ENCODE measurements at regions not wholly inside any gene's neighbourhood (a gene's known extent, or its start where the extent isn't known, plus 50 kb on each side); places are given as distances from the start of the nearest gene placed in this dataset.

DNA sequence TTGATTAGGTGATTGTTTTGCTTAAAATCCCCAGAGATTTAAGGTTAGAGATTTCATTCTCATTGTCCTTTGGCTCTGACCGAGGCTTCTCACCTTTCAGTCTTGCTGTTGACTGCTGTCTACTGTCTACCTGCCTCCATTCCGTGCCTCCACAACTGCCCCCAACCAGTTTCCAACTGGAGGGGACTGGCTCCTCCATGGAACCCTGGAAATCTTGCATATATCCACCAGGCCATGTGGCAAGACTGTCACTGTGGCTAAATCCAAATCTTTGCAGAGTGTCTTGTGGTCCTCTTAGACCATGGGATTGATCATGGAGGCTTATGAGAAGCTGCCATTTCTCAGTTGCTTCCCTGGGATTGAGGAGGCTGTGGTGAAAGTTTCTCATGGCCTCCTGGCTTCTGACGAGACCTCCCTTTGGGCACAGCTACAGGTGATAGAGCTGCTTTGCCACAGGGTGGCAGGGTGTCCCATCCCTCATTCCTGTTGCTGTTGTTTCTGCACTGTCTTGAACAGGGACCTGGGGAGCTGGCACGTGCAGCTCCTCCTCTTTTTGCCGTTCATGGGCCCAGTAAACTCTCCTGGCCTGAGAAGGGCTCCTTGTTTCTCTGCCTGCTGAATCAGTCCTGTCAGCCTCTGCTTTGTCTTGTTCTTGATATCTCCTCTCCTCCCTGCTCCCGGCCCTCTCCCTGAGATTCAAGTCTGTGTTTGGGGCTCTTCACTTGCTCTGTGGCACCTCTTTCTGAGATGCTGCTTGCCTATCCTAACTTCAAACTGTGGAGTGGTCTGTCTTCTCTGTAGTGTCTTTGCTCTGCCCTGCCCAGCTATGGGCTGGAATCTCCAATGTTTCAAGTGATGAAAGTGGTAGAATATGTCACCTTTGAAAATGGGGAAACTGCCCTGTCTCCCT is 63.6 kb upstream of the IGFBP3 start:
- DNase-seq (ENCODE audit: low spot score) = peak; percentile 64

DNA sequence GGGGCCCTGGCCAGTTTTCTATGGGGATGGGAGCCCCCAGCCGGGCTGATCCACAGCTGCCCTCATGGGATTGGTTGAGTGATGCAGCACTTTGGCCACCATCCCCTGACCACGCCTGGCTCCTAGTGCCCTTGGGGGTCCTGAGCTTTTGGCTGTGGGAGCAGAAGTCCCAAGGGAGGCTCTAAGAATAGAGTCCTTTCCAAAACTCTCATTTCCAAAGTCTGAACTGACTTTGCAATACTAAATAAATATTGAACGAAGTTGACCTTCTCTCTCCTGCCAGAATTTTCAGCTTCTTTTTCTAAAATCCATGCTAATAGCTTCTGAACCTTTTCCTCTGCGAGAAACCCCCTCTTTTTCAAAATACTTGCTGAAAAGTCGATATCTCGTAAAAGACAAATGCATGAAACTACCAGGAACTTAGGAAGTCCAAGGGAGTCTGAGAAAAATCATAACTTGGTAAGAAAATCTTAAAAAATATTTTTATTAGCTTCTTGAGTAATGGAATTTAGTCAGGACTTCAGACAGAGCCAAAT is 62.7 kb upstream of the IGFBP3 start:
- no peak for DNase-seq (ENCODE audit: low spot score)

DNA sequence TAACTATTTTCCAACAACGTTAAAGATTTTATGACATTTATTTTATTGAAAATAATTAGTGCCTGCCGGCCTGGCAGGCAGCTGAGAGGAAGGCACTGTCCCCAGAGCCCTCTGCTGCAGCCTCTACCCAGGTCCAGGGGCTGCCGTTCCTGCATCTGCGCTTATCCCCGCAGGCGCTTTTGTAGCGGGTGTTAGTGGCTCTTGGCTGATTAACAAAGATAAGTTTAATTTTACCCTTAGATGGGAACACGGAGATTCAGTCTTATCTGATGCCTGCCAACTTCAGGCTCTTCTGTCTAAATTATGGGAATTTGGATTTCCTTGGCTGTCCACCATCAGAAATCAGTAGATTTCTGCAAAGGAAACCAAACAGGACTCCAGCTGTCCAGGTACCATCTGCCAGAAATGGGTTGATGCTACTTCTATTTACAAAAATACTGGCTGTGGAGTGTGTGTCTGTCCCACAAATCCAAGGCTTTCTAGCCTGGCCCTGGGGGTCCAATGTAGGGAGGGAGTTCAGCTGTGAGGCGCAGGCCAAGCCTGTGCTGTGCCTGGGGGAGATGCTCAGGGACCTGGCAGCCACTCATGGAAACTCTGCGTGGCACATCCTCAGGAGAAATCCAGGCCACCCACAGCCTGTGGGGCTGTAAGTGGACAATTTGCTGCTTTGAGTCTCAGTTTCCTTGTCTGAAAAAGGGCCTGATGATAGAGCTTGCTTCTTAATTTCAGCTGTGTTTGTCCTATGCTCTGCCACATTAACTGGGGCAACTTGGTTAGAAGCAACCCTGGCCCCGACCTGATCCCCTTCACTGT is 62.0 kb upstream of the IGFBP3 start:
- DNase-seq (ENCODE audit: low spot score) = no peak

DNA sequence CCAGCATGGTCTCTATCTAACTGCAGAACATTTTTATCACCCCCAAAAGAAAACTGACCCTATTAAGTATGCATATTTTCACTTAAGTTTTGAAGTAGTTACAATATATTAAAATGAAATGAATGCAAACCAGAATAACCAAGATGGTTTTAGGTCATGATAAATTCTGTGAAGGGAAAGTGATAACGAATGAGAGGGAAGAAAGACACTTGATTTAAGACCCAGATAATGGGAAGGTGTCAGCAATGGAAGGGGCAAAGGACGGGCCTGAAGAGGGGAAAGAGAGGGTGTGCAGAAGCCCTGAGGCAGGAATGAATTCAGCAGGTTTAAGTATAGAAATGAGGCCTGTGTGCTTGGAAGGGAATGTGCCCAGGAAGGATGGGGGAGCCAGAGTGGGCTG is 61.1 kb upstream of the IGFBP3 start:
- DNase-seq (ENCODE audit: low spot score) = no peak

DNA sequence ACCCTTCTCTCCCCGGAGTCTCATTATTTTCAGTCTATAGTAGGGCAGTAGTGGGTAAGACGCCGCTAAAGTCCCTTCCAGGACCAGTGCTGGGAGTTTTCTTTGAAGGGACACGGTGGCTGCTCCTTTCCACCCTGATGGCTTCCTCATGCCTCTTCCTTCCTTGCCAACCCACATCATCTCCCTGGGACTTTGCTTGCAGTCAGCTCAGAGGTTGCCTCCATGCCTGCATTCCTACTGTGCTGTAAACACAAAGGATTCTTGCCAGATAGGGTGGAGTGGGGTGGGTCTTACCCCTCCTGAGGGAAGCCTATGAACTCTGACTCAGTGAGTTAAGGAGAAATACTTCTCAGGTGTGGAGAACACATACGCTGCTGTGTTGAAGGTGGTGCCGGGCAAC is 59.9 kb upstream of the IGFBP3 start:
- peak; percentile 51 for DNase-seq (ENCODE audit: low spot score)

DNA sequence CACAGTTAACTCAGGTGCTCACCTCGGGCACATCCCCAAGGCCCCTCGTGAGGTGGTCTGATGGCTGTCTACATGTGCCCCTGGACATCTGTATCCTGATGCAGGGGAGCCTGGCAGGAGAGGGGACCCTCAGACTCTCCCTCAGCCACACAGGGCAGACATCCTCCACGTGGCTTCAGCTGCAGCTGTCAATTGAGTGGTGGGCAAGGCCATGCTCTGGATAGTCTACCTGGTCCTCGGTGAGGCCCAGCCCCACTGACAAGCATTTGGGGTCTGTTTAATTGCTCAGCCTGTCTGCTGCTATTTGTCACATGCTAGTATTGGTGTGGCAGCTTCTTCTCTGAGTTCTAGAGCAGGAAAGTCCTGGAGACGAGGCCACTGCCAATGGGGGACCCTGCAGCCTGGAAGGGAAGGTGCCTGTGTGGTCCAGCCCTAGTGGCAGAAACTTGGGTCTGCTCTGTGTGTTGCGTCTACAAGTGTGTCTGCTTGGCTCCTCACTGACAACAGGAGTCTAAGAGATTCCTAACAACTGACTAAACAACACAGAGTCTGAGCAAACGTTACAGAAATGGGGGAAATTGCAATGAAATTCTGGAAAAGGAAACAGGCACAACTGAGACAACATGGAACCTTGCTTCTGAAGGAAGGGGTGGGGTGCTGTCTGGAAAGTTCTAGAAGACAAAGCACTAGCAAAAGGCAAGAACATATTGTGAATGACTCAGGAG is 59.3 kb upstream of the IGFBP3 start:
- peak; percentile 64 for DNase-seq (ENCODE audit: low spot score)

DNA sequence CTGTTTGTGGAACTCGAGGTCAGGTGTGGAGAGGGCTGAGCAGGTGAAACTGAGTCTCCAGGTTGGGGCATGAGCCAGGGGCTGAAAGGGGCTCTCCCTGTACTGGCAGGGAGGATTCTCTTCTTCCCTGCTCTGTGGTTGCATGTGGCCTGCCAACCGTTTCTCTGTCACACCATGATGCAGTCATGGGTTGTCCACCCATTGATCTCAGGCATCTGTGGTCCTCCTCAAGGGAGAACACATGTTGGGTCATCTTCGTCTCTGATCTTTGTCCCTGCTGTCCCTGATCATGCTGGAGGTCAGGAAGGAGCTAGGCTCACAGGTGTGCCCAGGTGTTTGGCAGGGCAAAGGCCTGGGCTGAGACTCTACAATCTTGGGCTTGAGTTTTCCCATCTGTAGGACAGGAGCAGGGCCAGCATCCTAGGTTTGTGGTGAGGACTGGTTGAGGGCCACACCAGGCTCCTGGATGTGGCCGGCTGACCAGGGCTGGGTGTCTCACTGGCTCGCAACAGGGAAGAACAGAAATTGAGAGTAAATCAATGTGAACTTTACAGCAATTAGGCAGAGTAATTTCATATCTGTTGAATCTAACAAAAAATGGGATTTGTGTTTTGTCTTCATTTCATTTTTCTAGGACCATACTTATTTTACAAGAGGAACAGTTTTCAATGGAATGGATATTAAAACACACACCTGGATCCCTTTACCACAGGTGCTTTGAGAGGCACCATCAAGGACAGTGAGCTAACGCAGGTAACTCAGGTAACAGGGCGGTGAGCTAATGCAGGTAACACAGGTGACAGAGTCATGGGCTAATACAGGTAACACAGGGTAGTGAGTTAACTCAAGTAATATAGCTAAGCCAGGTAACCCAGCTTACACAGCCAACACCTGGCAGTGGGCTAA is 58.5 kb upstream of the IGFBP3 start:
- no peak for DNase-seq (ENCODE audit: low spot score)

DNA sequence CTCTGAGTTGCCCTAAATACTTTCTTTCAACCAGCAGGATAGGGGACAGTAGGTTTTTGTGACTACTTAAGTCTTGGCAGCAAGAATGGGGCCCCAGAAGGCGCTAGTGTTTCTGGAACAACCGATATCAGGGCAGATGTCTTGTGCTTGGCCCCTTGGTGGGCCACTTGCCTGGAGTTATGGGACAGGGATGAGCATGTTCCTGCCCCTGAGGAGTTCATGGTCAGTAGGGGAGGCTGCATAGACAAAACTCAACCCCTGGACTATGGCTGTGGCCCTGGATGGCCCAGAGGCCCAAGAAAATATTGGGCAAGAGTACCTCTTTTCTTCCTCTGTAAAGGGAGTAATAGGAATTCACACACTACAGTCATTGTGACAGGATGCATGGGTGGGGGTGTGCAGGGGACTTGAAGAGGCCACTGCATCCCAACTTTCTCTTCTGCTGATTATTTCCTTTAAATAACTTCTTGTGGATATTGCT is 57.7 kb upstream of the IGFBP3 start:
- peak; percentile 55 for DNase-seq (ENCODE audit: low spot score)

DNA sequence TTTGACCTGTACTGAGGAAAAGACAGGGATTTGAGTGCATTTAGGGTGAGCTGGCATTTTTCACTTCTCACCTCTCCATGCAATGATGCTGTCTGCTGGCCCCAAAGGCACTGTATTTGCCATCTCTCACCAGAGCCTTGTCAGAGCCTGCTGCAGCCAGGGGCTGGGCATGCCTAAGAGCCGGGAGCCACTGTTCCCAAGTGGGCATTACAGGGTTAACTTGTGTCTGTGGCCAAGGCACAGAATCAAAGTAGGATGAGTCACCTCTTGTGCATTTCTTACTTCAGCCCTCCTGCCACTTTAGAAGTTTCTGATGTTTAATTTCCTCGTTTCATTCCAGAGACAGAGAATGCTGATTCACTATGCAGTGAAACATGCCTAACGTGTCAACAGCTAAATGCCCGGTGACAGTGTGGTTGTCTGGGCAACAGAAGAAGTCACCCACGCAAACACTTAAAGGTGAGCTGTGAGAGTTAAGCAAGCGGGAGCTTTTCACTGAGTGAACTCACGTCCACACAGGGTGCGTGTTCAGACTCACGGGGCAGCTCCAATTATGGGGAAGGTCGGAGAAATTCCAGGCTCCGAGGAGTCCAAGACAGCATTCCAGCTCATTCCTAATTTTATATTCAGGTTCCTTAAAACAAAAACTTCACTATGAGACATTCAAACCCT is 57.1 kb upstream of the IGFBP3 start:
- peak; percentile 100 for DNase-seq (ENCODE audit: low spot score)

DNA sequence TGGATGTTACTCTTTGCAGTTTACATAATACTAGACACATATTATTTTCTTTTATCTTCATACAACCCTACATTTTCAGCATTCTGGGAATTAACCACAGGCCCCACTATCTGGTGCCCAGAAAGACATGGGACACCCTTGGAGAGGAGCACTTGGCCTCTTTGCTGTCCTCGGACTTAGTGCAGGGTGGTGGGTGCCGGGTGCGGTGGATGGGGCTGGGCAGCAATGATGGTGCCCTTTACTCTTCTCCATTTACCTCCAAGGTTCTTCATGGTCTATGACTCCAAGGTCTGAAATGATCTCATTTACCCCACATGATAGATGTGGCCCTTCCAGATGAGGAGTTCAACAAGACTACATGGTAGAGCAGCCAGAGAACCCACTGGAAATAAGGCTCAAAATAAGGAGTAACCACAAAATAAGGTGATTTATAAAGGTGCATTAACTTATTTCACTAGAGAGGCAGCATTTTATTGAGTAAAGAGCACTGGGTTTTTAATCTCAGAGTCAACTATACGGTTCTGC is 56.2 kb upstream of the IGFBP3 start:
- DNase-seq (ENCODE audit: low spot score) = peak; percentile 57

DNA sequence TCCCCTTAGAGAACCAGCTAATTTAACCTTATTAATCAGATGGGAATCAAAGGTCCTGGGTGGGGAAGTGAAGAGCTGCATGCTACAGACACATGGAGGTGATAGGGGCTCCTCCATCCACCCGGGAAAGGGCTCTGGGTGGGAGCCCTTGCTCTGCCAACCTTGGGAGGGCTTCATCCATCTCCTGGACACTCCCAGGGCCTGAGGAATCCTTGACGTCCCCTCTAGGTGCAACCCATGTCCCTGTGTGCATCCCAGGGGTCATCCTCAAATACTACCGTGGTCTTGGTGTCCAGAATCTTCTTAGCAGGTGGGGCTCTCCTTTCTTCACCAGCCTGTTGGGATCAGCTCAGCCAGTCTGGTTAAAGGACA is 55.4 kb upstream of the IGFBP3 start:
- no peak for DNase-seq (ENCODE audit: low spot score)

DNA sequence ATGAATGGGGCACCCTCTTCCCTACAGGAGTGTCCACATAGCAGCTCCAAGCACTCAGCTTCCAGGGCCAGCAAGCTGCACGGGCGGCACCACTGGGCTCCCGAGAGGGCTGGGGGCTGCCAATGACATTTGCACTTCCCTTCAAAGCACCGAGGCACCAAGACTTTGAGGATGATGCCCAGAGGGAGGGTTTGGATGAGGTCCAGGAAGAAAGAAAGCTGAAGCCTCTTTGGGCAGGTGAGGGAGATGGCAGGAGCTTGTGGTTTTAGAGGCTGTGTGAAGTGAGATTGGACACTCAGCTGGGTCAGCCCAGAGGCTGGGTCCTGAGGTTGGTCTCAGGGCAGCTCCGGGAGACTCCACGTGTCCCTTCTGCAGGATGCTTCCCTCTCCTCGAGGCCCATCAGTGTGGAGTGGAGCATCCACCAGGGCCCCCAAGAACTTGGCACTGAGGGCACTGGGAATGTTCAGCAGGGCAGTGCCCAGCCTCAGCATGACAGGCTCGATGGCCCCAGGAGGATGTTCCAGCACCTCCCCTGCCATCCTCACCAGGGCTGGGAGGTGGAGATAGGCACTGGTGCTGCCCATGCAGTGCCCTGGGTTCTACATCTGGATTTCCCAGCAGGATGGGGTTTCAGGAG is 54.9 kb upstream of the IGFBP3 start:
- no peak for DNase-seq (ENCODE audit: low spot score)

DNA sequence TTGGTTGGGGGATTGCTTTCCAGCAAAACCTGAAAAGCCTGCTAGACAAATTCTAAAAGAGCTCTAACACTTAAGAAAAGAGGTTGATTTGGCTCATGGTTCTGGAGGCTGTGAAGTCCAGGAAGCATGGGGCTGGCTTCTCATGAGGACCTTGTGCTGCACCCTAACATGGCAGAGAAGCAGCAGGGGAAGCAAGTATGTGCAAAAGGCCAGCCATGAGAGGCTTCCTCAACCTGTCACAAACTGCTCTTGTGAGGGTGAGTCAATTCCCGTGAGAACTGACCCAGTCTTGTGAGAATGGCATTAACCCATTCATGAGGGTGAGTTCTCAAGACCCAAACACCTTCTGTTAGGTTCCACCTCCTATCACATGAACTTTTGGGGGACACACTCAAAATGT is 54.3 kb upstream of the IGFBP3 start:
- DNase-seq (ENCODE audit: low spot score) = peak; percentile 26

DNA sequence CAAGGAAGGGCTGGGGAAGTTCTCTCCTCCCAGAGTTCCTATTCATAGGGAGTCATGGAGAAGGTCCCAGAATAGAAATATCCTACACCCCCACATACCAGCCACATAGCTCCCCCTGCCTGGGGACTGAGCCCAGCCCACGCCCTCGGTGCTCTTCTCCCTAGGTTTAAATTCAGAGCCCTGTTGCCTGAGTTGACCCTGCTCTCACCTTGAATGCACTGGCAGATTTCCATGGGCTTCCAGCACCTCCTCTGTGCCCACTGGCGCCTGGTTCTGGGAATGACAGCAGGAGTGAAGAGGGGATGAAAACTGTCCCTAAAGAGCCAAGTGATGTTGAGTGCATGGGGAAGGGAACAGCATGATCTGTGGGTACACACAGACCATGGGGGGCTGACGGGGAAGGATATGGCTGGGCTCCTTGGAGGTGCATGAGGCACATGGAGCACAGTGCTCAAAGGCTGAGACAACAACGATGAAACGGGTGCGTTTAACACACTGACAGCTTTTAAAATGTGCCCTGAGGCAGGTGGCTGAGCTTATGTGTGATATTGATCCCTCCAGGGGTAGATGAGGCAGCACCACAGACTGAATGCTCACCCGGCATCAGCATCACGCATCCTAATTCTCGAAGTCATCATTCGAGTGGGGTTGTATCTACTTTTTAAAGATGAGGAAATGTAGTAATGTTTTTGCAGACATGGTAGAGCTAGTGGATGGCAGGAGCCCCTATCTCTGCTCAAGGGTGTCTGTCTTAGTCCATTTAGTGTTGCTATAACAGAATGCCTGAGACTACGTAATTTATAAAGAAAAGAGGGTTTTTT is 53.7 kb upstream of the IGFBP3 start:
- no peak for DNase-seq (ENCODE audit: low spot score)

DNA sequence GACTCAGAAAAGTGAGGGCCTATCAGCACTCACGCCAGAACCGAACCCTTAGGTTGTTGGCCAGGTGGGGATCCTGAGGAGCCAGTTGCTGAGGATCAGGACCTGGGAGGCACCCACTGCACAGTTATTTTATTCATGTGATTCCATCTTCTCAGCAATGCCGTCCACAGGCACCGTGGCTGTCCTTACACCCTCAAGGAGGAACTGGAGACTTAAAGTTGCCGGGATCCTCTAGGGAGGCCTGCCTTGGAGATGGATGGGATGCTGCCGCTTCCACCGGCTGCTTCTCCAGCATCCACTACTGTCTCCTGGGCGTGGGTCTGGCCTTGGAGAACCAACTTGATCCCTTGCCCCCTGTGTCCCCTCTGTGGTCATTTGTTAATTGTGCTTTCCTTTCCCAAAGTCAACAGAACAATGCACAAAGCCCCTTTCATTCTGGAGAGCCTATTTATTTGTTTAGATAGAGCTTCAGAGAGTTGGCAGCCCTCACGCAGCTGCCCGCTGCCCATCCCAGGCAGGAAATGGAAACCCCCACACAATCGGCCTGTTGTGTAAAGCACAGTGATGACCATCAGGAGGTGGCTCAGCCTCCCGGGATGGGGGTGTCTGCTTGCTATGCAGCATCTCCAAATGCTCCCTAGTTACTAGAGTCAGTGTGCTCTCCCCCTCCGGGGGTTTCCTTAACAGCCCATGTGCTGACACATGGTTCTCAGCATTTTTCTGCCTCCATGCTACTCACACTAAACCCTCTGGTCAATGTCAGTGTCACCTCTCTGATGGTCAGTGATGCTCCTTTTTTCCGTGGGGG is 52.9 kb upstream of the IGFBP3 start:
- peak; percentile 45 for DNase-seq (ENCODE audit: low spot score)

DNA sequence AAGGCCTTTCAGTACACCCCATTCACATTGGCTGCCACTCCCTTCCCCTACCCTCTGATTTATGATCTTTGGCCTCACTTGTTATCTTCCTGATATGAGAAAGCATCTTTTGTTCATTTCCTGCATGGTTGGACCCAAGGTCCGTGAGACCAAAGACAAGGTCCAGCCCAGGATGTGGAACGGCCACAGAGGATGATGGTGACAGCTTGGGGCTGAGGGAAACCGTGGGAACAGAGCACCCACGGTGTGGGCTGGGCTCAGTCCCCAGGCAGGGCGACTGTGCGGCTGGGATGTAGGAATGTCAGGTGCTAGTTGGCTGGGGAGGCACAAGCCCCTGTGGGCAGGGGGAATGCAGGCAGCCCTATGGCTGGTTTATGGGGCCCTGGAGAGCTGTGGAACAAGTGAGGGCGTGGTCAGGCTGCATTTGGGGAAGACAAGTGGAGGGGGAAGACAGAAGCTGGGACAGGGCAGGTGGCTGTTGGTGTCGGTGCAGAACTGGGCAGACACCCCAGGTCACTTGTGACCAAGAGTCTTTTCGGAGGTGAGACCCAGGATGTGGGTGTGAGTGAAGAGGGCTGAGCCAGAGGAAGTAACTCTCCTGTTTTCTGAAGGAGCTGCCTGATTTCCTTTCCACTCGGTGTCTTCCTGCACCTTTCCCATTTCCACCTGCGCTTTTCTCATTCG is 51.7 kb upstream of the IGFBP3 start:
- no peak for DNase-seq (ENCODE audit: low spot score)

DNA sequence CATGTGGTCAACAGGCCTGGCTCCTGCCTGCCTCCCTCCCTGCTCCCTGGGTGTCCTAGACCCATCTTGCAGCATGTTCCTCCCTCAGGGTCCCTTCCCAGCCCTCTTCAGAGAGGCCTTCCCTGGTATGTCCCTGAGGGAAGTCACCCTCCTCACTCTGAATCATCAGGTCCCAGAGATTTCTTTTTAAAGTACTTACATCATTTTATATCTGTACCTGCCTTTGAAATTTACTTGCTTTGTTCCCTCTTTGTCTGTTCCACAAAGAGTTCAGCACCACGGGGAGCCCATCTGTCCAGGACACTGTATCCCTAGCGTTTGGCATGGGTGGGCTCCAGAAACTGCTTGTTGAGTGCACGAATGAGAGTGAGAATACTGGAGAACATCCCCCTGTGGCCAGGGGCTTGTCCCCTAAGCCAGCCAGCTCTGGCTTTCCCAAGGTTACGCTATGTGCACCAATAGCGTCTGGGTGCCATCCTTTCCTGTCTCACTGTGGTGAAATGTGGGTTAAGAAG is 50.6 kb upstream of the IGFBP3 start:
- DNase-seq (ENCODE audit: low spot score) = peak; percentile 12

Measured in kidney tubule cell (primary cell).